HG02852 (cell line): ENCODE measurements at regions not wholly inside any gene's neighbourhood (a gene's known extent, or its start where the extent isn't known, plus 50 kb on each side); places are given as distances from the start of the nearest gene placed in this dataset.
"Not testable (repeated sequence)": the region's sequence is repeated elsewhere in the genome, so short reads cannot be mapped to it uniquely, and the experiment has no call there.

ENCODE experiments used
- ATAC-seq: cut with Tn5 transposase; IDR thresholded peaks from one replicate; pipeline ENCODE4 v1.9.1; 2021; ENCODE audit warnings: mild to moderate bottlenecking, moderate library complexity; ENCODE audit not compliant: unreplicated experiment

- not testable (repeated sequence) for ATAC-seq
Measured at GRCh38 chr6:74255007-74255406, 559.0 kb downstream of the CD109 start.

DNA sequence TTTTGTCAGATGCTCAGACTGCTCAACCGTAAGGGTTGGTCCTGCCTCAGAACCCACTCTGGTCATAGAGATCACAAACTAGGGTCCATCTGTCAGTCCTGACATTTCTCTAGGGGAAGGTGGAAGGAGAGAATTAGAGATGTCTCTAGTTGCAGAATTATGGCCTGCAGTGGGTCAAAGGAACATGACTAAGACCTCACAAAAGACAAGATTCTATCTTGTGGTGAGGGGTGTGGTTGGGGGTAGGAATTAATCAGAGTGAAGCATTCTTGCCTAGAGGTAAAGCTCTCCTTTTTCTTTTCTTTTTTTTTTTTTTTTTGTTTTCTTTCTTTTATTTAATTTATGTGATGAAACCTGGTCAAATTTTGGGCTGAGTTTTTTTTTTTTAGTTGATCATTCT, 558.1 kb downstream of the CD109 start:
- ATAC-seq: not testable (repeated sequence)

- no peak for ATAC-seq
Measured at GRCh38 chr6:74253261-74253660, 557.3 kb downstream of the CD109 start.

GRCh38 chr6:74250161-74250818, 554.3 kb downstream of the CD109 start:
- no peak for ATAC-seq

DNA sequence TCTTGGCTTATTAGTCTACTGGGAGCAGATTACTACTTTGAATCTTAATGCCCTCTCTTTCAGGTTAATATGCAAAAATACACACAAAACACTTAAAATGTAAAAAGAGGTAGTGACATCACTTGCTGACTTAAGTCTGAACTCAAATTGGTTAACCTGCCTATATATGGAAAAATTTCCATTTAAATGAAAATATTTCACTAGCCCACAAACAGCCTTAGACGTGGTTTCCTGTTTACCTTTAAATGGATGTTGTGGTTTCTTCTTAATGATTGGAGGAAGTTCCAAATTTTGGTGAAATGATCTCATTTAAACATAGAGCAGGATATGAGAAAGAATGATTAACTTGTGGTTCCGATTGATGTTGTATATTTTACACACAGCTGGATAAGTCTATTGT, 553.7 kb downstream of the CD109 start:
- no peak for ATAC-seq

- no peak for ATAC-seq
Measured at GRCh38 chr6:74248966-74249365, 553.0 kb downstream of the CD109 start.

GRCh38 chr6:74222768-74223333, 526.8 kb downstream of the CD109 start:
- ATAC-seq: no peak

GRCh38 chr6:74213995-74214394, 518.0 kb downstream of the CD109 start:
- no peak for ATAC-seq

DNA sequence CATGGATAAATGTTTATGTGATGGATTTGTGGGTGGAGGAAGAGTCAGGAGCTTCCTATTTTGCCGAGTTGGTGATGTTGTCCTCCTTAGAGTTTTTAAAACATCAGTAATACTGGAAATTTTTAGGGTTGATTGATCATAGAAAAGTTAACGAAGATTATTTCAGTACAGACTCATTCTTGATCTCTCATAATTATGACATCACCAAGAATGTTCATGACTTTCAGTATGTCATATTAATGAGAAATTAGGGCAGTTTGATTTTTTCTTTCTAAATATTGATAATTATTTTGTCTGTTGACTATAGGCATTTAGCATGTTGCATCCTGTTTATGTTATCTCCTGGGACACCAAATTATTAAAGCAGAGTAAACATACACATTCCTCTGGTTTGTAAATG, 512.2 kb downstream of the CD109 start:
- ATAC-seq: no peak

DNA sequence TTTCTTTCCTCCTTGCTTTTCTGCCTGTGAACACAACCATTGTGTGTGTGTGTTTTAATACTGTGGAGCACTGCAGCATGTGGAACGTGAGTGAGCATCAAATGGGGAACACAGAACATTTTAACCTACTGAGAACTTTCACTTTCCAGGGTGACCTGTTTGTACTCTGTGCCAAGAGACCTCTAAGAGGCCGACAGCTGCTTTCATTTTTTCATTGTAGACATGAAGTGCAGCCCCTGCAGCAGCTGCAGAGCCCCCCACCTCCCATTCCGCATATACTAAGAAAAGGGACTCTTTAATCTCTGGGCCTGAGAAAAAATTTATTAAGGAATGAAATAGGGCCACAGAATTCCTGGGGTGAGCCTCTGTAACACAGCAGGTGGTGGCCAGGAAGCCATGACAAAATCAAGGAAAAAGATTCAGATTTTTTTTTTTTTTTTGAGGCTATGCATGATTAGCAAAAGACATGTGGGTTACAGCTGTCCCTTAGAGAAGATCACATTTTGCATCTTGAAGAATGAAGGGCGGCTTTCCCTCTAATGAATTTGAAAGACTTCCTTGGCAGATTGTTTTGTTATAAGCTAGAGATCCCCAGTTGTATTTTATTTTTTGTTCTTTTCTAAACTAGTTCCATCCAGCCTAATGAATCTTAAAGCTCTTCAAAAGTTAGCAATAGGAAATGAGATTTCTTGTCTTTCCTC, 503.4 kb downstream of the CD109 start:
- no peak for ATAC-seq

DNA sequence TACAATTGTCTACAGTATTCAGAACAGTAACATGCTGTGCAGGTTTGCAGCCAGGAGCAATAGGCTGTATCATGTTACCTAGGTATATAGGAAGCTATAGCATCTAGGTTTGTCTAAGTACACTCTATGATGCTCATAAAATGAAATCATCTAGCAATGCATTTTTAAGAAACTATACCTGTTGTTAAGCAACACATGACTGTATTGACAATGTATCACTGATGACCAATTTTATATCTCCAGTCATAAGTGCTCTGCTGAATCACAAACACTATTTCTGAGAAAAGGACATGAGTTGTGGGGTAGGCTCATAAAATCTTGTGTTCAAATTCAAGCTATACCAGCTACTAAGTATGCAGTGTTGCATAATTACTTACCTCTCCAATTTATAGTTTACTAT, 501.3 kb downstream of the CD109 start:
- no peak for ATAC-seq

- ATAC-seq: no peak
Measured at GRCh38 chr6:74187811-74188210, 491.8 kb downstream of the CD109 start.

GRCh38 chr6:74182992-74183391, 487.0 kb downstream of the CD109 start:
- ATAC-seq: no peak

DNA sequence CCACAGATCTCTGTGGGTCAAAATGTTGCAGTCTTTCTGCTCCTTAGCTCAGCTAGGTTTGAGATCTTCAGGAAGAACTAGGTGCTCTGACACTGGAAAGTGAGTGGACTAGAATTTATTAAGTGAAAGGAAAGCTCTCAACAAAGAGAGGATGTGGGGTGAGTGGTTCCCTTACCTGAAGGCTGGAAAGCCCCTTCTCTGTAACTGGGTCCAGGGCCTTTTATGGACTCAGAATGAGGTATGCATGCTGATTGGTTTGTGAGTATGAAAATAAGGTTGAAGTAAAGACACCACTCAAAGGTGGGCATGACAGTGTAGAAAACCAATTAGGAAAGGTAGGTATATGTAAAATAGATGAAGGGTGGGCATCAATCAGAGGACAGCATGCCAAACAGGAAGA, 485.5 kb downstream of the CD109 start:
- ATAC-seq: peak; percentile 73

GRCh38 chr6:74177506-74177905, 481.5 kb downstream of the CD109 start:
- ATAC-seq: no peak

DNA sequence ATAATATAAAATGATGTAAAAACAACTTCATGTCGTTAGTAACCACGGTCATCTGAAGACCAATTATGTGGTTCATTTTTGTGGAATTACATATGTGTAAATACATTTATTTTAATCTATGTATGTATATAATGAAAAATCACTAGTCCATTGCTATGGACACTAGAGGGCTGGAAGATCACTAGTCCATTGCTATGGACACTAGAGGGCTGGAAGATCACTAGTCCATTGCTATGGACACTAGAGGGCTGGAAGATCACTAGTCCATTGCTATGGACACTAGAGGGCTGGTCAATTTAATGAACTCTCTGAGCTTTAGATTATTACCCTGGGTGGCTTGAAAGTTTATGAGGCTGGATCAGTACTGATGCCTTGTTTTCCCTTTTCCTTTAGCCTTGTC, 474.5 kb downstream of the CD109 start:
- not testable (repeated sequence) for ATAC-seq

DNA sequence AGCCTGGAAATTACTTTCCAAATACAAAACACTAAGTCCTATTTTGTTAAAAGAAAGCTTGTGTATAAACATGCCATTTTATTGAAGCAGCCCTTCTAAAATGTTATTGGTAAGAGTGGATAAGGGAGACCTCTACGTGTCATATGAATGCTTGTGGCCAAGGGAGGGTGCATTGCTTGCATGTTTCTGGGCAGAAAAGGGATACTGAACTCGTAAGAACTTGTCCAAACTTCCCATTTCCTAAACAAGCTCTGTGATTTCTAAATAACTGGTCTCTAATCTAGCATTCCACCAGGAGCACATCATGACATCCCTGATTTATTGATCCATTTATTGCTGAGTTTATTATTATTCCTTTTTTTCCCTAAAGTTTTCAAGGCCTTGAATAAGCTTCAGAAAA, 474.1 kb downstream of the CD109 start:
- no peak for ATAC-seq

GRCh38 chr6:74167976-74168375, 472.0 kb downstream of the CD109 start:
- no peak for ATAC-seq

- ATAC-seq: no peak
Measured at GRCh38 chr6:74167511-74167910, 471.5 kb downstream of the CD109 start.

DNA sequence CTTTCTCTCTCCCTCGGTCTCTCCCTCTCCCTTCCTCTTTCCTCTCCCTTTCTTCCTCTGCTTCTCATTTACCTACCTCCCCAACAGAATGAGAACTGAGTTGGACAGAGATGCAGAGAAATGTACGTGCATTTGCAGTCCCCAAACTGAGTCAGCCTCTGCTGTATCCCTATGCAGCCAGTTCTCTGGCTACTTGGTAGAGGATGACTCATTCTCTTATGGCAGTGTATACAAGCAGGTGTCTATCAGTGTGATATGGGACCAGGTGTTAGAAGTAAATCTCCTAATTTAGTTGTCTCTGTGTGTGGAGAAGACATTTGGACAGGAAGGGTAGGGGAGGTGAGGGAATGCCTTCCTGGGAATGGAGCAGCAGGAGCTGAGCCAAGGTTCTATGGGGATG, 470.8 kb downstream of the CD109 start:
- ATAC-seq: no peak

DNA sequence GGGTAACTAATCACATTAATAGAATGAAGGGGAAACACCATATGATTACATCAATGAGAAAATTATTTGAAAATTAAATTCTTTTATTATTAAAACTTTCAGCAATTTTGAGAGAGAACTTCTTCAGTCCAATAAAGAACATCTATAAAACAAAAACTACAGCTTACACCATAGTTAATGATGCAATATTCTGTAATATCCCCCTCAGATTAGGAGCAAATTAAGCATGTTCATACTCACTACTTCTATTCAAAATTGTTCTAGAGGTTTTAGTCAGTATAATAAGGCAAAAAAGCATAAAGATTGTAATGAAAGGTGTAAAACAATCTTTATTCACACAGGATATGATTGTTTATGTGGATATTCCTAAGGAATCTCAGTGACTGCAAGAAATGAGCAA, 465.4 kb downstream of the CD109 start:
- no peak for ATAC-seq

DNA sequence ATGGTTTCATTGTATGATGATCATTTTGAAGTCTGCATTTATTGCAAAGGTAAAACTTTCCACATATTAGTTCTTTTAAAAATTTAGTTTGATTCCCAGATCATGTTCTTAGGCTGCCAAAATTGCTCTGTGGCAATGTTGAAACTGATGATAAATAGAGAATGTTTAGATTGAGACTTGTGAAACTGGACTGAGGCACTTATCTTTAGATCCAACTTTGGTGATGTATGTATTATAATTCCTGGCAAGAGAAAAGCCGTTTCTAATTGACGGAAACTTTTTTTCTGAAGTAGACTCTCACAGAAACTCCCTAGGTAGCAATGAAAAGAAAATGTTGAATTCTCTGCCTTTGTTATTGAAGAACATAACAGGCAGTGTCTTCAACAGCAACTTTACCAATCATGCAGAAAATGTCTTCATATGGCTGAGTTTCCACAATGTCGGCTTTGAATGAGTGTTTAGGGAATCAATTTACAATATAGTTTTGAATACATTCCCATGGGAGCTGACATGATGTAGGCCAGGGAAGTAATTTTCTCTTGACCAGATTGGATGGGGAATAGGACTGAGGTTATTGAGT, 456.2 kb downstream of the CD109 start:
- ATAC-seq: no peak
